Endothelial cell (in vitro differentiated cells): ENCODE measurements at regions not wholly inside any gene's neighbourhood (a gene's known extent, or its start where the extent isn't known, plus 50 kb on each side); places are given as distances from the start of the nearest gene placed in this dataset.

Source experiments
- DNase-seq: peaks from one replicate; pipeline ENCODE4 v3.0.0; 2021; ENCODE audit warnings: low spot score
- H3K27ac Mint-ChIP-seq: one replicate; pipeline ENCODE4 v1.8.0; 2021; ENCODE audit warnings: mixed read lengths, inconsistent platforms; ENCODE audit not compliant: unreplicated experiment
- H3K27me3 Mint-ChIP-seq: one replicate; pipeline ENCODE4 v1.8.0; 2021; ENCODE audit warnings: mild to moderate bottlenecking, moderate library complexity, mixed read lengths, inconsistent platforms; ENCODE audit not compliant: unreplicated experiment
- H3K36me3 Mint-ChIP-seq: one replicate; pipeline ENCODE4 v1.8.0; 2021; ENCODE audit warnings: mild to moderate bottlenecking, low read depth, mixed read lengths, inconsistent platforms; ENCODE audit not compliant: unreplicated experiment
- H3K4me1 Mint-ChIP-seq: one replicate; pipeline ENCODE4 v1.8.0; 2021; ENCODE audit warnings: mild to moderate bottlenecking, mixed read lengths, inconsistent platforms; ENCODE audit not compliant: unreplicated experiment
- H3K4me3 Mint-ChIP-seq: one replicate; pipeline ENCODE4 v1.8.0; 2021; ENCODE audit warnings: mild to moderate bottlenecking, mixed read lengths, inconsistent platforms; ENCODE audit not compliant: unreplicated experiment
- H3K9me3 Mint-ChIP-seq: one replicate; pipeline ENCODE4 v1.8.0; 2021; ENCODE audit warnings: mixed read lengths, inconsistent platforms; ENCODE audit not compliant: unreplicated experiment
- TF ChIP-seq, protein P1 (sequence below): fragments of 200-600 bp; sonication (generic); IDR thresholded peaks from one replicate; pipeline ENCODE4 v1.5.0; 2021; ENCODE audit warnings: antibody characterized with exemption; ENCODE audit not compliant: unreplicated experiment

DNA sequence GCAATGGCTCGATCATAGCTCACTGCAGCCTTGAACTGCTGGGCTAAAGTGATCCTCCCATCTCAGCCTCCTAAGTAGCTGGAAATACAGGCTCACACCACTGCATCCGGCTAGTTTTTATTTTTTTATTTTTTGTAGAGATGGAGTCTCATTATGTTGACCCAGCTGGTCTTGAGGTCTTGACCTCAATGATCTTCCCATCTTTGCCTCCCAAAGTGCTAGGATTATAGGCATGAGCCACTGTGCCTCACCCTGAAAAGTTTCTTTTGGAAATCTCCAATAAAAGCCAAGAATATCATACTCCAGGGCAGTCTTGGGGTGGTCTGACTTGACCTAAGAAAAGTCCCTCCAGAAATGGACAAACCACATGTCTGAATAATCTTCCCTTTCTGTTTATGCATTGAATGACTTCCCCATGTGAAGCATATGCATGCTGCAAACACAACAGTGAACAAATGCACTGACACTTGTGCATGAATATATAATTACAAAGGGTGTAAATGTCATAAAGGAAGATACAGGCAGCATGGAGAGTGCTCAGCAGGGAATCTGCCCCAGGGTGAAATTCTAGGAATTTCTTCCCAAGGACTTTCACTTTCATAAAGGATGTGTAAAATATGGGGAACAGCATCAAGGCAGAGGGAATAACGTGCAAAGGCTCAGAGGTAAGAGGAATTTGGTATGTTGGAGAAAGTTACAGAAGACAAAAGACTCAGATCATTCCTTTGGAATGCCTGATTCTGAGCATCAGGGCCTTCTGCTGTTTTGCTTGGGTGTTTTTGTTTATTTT is 142.4 kb upstream of the LYZL1 start:
- Mint-ChIP-seq H3K27me3 (no peaks in the 10 kb centered on the region), H3K27ac (no peak overlapping the region), H3K36me3 (no peaks in the 10 kb centered on the region), H3K4me1 (peaks cover 5% of the 10 kb centered on the region), H3K9me3 (no peaks in the 10 kb centered on the region), H3K4me3 (no peak overlapping the region)
- TF ChIP-seq, protein P1, sequence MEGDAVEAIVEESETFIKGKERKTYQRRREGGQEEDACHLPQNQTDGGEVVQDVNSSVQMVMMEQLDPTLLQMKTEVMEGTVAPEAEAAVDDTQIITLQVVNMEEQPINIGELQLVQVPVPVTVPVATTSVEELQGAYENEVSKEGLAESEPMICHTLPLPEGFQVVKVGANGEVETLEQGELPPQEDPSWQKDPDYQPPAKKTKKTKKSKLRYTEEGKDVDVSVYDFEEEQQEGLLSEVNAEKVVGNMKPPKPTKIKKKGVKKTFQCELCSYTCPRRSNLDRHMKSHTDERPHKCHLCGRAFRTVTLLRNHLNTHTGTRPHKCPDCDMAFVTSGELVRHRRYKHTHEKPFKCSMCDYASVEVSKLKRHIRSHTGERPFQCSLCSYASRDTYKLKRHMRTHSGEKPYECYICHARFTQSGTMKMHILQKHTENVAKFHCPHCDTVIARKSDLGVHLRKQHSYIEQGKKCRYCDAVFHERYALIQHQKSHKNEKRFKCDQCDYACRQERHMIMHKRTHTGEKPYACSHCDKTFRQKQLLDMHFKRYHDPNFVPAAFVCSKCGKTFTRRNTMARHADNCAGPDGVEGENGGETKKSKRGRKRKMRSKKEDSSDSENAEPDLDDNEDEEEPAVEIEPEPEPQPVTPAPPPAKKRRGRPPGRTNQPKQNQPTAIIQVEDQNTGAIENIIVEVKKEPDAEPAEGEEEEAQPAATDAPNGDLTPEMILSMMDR: no peak
- no peak for DNase-seq

DNA sequence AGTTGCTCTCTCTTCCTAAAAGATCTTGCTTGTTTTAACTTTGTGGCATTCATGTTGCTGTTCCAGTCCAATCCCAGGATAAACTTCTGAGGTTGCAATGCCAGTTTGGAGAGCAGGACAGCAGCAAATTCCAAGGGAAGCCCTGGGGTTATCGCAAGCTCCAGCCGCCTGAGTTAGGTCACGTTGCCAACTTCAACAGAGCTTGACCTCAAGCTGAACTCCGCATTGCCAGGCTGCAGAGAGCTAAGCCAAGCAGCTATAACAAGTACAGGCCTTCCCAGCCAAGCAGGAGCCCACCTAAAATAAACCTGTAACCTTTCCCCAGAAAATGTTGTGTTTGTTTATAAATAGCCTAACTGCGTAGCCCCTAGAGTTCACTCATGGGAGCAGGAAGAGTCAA is 138.9 kb upstream of the LYZL1 start:
- no peaks in the 10 kb centered on the region for H3K9me3 Mint-ChIP-seq
- no peaks in the 10 kb centered on the region for H3K27me3 Mint-ChIP-seq

DNA sequence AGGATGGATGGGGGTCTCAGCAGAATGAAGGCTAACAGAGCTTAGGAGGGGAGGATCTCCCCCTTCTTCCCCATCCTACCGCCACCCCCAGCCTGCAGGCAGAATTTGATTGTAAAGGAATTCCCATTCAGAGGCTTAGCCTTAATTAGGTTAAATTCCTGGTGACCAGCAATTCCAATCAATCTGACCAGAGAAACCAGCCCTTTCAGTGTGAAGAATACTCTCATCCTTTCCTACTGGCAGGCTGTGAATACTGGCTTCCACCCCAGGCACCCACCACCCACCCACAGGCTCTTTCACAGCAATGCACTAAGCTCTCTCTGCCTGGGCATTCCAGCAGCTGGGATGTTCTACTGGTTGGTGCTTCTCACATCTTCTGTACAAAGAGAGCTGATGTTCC is 137.9 kb upstream of the LYZL1 start:
- TF ChIP-seq, protein P1: no peak
- no peaks in the 10 kb centered on the region for H3K27me3 Mint-ChIP-seq
- no peaks in the 10 kb centered on the region for H3K9me3 Mint-ChIP-seq
- no peaks in the 10 kb centered on the region for H3K4me1 Mint-ChIP-seq
- H3K27ac Mint-ChIP-seq: no peak overlapping the region
- no peak overlapping the region for H3K4me3 Mint-ChIP-seq
- DNase-seq: no peak
- H3K36me3 Mint-ChIP-seq: no peaks in the 10 kb centered on the region

More for the DNA sequence above, 138.9 kb upstream of the LYZL1 start:
- no peak overlapping the region for H3K4me3 Mint-ChIP-seq
- DNase-seq: no peak
- TF ChIP-seq, protein P1: no peak
- H3K27ac Mint-ChIP-seq: no peak overlapping the region
- H3K36me3 Mint-ChIP-seq: no peaks in the 10 kb centered on the region
- no peaks in the 10 kb centered on the region for H3K4me1 Mint-ChIP-seq

DNA sequence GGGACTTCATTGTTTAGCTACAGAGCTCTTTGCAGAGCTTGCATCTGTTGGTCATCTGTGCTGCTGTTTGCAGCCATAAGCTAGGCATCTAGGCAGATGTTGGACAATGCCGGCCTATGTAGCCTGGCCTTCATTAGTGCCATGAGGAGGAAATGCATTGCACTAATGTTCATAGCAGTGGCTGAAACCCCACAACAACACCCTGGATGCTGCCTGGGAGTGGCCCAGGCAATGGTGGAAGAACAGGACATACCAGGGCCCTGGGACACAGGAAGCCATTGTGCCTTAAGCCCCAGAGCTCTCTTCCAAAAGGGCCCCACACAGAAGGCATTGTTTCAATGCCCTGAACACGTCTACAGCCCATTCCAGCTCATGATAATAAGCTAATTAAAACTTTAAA is 131.5 kb upstream of the LYZL1 start:
- Mint-ChIP-seq H3K27ac (no peak overlapping the region), H3K27me3 (peaks cover 3% of the 10 kb centered on the region), H3K4me1 (no peaks in the 10 kb centered on the region), H3K36me3 (no peaks in the 10 kb centered on the region), H3K4me3 (no peak overlapping the region), H3K9me3 (no peaks in the 10 kb centered on the region)
- no peak for DNase-seq
- TF ChIP-seq, protein P1: no peak

DNA sequence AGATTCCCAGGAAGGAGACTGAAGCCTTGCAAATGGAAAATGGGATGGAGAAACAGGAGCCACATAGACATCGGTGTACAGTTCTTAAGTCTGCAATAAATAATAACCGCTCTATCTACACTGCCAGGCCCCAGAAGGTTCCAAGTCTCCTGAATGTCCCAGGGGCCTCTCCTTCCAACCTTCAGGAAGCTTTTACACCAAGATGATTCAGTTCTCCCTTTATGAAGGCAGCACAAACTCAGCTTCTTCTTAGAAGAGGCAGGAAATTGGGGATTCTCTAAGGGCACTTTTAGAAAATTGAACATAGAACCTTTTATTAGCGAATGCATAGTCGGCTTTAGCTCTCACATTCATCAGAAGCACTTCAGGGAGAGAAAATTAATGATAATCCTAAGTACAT is 130.8 kb upstream of the LYZL1 start:
- no peaks in the 10 kb centered on the region for H3K4me1 Mint-ChIP-seq
- no peak for DNase-seq
- H3K27ac Mint-ChIP-seq: no peak overlapping the region
- no peaks in the 10 kb centered on the region for H3K36me3 Mint-ChIP-seq
- no peak overlapping the region for H3K4me3 Mint-ChIP-seq
- TF ChIP-seq, protein P1: no peak
- no peaks in the 10 kb centered on the region for H3K9me3 Mint-ChIP-seq
- H3K27me3 Mint-ChIP-seq: peaks cover 4% of the 10 kb centered on the region
